Head of caudate nucleus (tissue), 42 donors: ENCODE measurements at regions not wholly inside any gene's neighbourhood (a gene's known extent, or its start where the extent isn't known, plus 50 kb on each side); places are given as distances from the start of the nearest gene placed in this dataset.

Experiments used
- DNase-seq, 42 donors: peaks; one replicate each; pipeline versions ENCODE4 v3.0.0 to v3.0.0-alpha.2; 2020 to 2021; ENCODE audit warnings: mixed read lengths in 7 of 42
- intact Hi-C: fragments of 100-400 bp; cut with DNase I; formaldehyde crosslinking; loops from one replicate; pipeline ENCODE4 v1.15.0; 2022

- intact Hi-C loops = no loop called here
Observed at GRCh38 chrX:43456063-43456462, 200.0 kb upstream of the MAOA start.

GRCh38 chrX:43456906-43457305 lies 199.2 kb upstream of the MAOA start:
- intact Hi-C loops = no loop called here

More at GRCh38 chrX:43456063-43456462, 200.0 kb upstream of the MAOA start:
- DNase-seq = no peak

GRCh38 chrX:43467608-43468234 lies 188.4 kb upstream of the MAOA start:
- DNase-seq = no peak
- intact Hi-C loops = no loop called here

More at GRCh38 chrX:43456906-43457305, 199.2 kb upstream of the MAOA start:
- DNase-seq = no peak

- intact Hi-C loops = no loop called here
- no peak for DNase-seq
Observed at GRCh38 chrX:43469391-43470054, 186.6 kb upstream of the MAOA start.

GRCh38 chrX:43474321-43474720 lies 181.8 kb upstream of the MAOA start:
- intact Hi-C loops = no loop called here

GRCh38 chrX:43479070-43479469 lies 177.0 kb upstream of the MAOA start:
- DNase-seq = no peak
- intact Hi-C loops = no loop called here

More at GRCh38 chrX:43474321-43474720, 181.8 kb upstream of the MAOA start:
- no peak for DNase-seq

GRCh38 chrX:43479850-43480249 lies 176.2 kb upstream of the MAOA start:
- no peak for DNase-seq
- intact Hi-C loops = no loop called here

GRCh38 chrX:43481576-43481975 lies 174.5 kb upstream of the MAOA start:
- intact Hi-C loops = no loop called here
- DNase-seq = no peak

GRCh38 chrX:43493756-43494155 lies 162.3 kb upstream of the MAOA start:
- intact Hi-C loops = no loop called here
- no peak for DNase-seq

GRCh38 chrX:43500246-43500645 lies 155.9 kb upstream of the MAOA start:
- DNase-seq = no peak
- intact Hi-C loops = no loop called here

GRCh38 chrX:43500996-43501694 lies 155.0 kb upstream of the MAOA start:
- no peak for DNase-seq
- intact Hi-C loops = no loop called here

- DNase-seq = no peak
- intact Hi-C loops = no loop called here
Observed at GRCh38 chrX:43504394-43504793, 151.7 kb upstream of the MAOA start.

GRCh38 chrX:43505769-43506168 lies 150.3 kb upstream of the MAOA start:
- DNase-seq = peak in 4 of 42 donors; percentile 3 to 43 (median 16)

GRCh38 chrX:43508694-43509093 lies 147.4 kb upstream of the MAOA start:
- intact Hi-C loops = no loop called here
- no peak for DNase-seq

More at GRCh38 chrX:43505769-43506168, 150.3 kb upstream of the MAOA start:
- intact Hi-C loops = no loop called here

- intact Hi-C loops = no loop called here
Observed at GRCh38 chrX:43510209-43510608, 145.9 kb upstream of the MAOA start.

GRCh38 chrX:43513085-43513484 lies 143.0 kb upstream of the MAOA start:
- DNase-seq = no peak
- intact Hi-C loops = no loop called here

More at GRCh38 chrX:43510209-43510608, 145.9 kb upstream of the MAOA start:
- no peak for DNase-seq

GRCh38 chrX:43514820-43515219 lies 141.3 kb upstream of the MAOA start:
- intact Hi-C loops = no loop called here
- no peak for DNase-seq

- intact Hi-C loops = no loop called here
- DNase-seq = no peak
Observed at GRCh38 chrX:43522582-43522981, 133.5 kb upstream of the MAOA start.

- no peak for DNase-seq
- intact Hi-C loops = no loop called here
Observed at GRCh38 chrX:43525901-43526610, 130.0 kb upstream of the MAOA start.

- intact Hi-C loops = no loop called here
- no peak for DNase-seq
Observed at GRCh38 chrX:43526878-43527277, 129.2 kb upstream of the MAOA start.
